MM.1S (cell line): ENCODE measurements at regions not wholly inside any gene's neighbourhood (a gene's known extent, or its start where the extent isn't known, plus 50 kb on each side); places are given as distances from the start of the nearest gene placed in this dataset.
"Not testable (repeated sequence)": the region's sequence is repeated elsewhere in the genome, so short reads cannot be mapped to it uniquely, and the experiment has no call there.

Experiments
- DNase-seq: peaks from one replicate; pipeline ENCODE4 v3.0.0-alpha.2; 2015
- H2AFZ ChIP-seq: fragments of 300-600 bp; sonication (generic); 2 replicates; pipeline ENCODE4 v1.6.0; 2016; ENCODE audit warnings: antibody characterized with exemption, low read length
- H3F3A ChIP-seq: fragments of 300-600 bp; sonication (generic); 2 replicates; pipeline ENCODE4 v1.6.1; 2016; ENCODE audit warnings: mild to moderate bottlenecking, antibody characterized with exemption, low read length, moderate library complexity, mixed read lengths; ENCODE audit not compliant: insufficient read depth
- H3K27ac ChIP-seq: fragments of 300-600 bp; sonication (generic); 2 replicates; pipeline ENCODE4 v1.5.1; 2016; ENCODE audit warnings: mild to moderate bottlenecking, low read length
- H3K27me3 ChIP-seq: fragments of 300-600 bp; sonication (generic); replicated peaks from 2 replicates; pipeline ENCODE4 v1.6.0; 2016; ENCODE audit warnings: low read length; ENCODE audit not compliant: insufficient read depth
- H3K36me3 ChIP-seq: fragments of 300-600 bp; sonication (generic); replicated peaks from 2 replicates; pipeline ENCODE4 v1.6.1; 2016; ENCODE audit warnings: mild to moderate bottlenecking, low read length, mixed read lengths; ENCODE audit not compliant: insufficient read depth
- H3K4me1 ChIP-seq: fragments of 300-600 bp; sonication (generic); 2 replicates; pipeline ENCODE4 v1.6.1; 2016; ENCODE audit warnings: low read length, mixed read lengths
- H3K4me2 ChIP-seq: fragments of 300-600 bp; sonication (generic); 2 replicates; pipeline ENCODE4 v1.6.0; 2016; ENCODE audit warnings: low read depth, low read length
- H3K4me3 ChIP-seq: fragments of 300-600 bp; sonication (generic); 2 replicates; pipeline ENCODE4 v1.5.1; 2016; ENCODE audit warnings: low read length, mixed read lengths
- H3K79me2 ChIP-seq: fragments of 300-600 bp; sonication (generic); 2 replicates; pipeline ENCODE4 v1.6.1; 2016; ENCODE audit warnings: mixed run types, low read length, mixed read lengths
- H3K9ac ChIP-seq: fragments of 300-600 bp; sonication (generic); 2 replicates; pipeline ENCODE4 v1.6.1; 2016; ENCODE audit warnings: low read length, mixed read lengths
- H3K9me2 ChIP-seq: fragments of 300-600 bp; sonication (generic); replicated peaks from 2 replicates; pipeline ENCODE4 v1.6.1; 2016; ENCODE audit warnings: mild to moderate bottlenecking, low read length, mixed read lengths; ENCODE audit not compliant: insufficient read depth
- H3K9me3 ChIP-seq: fragments of 300-600 bp; sonication (generic); replicated peaks from 2 replicates; pipeline ENCODE4 v1.6.1; 2016; ENCODE audit warnings: mild to moderate bottlenecking, low read length, mixed read lengths; ENCODE audit not compliant: insufficient read depth
- H4K20me1 ChIP-seq: fragments of 300-600 bp; sonication (generic); 2 replicates; pipeline ENCODE4 v1.6.1; 2016; ENCODE audit warnings: mild to moderate bottlenecking, low read length, moderate library complexity, mixed read lengths; ENCODE audit not compliant: insufficient read depth
- EZH2 ChIP-seq: fragments of 300-600 bp; sonication (generic); optimal IDR thresholded peaks from 2 replicates; pipeline ENCODE3; 2017; ENCODE audit warnings: low read depth, mild to moderate bottlenecking, antibody characterized with exemption, low read length, mixed read lengths
- EZH2phosphoT487 ChIP-seq: fragments of 300-600 bp; sonication (generic); IDR thresholded peaks from 2 replicates; pipeline ENCODE4 v1.6.1; 2018; ENCODE audit warnings: antibody characterized with exemption, low read length
- TF ChIP-seq, protein P1 (sequence below): fragments of 300-600 bp; sonication (generic); IDR thresholded peaks from 2 replicates; pipeline ENCODE4 v1.5.1; 2016; ENCODE audit warnings: antibody characterized with exemption, low read length, mixed read lengths

DNA sequence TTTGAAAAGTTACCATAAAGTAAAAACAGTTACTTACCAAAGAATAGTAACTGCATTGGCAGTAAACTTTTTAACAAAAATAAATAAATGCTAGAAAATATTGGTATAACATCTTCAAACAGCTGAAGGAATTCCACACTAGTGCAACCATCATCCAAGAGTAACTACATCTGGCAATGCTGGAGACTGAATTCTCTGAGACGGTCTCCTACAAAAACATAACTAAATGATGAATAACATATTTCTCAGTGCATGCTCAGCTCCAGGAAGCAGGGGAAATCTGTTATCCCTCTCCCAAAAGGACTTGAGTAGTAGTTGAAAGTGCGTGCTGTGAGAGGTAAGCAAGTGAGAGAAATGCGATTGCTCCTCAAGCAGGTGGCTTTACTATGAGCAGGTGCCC, 526.8 kb upstream of the CCDC54 start:
- DNase-seq: no peak
- H3K36me3 ChIP-seq: no peaks in the 10 kb centered on the region
- no peaks in the 10 kb centered on the region for H3K9me3 ChIP-seq
- no peaks in the 10 kb centered on the region for H4K20me1 ChIP-seq
- TF ChIP-seq EZH2 (no peak), EZH2phosphoT487 (no peak)
- TF ChIP-seq, protein P1, sequence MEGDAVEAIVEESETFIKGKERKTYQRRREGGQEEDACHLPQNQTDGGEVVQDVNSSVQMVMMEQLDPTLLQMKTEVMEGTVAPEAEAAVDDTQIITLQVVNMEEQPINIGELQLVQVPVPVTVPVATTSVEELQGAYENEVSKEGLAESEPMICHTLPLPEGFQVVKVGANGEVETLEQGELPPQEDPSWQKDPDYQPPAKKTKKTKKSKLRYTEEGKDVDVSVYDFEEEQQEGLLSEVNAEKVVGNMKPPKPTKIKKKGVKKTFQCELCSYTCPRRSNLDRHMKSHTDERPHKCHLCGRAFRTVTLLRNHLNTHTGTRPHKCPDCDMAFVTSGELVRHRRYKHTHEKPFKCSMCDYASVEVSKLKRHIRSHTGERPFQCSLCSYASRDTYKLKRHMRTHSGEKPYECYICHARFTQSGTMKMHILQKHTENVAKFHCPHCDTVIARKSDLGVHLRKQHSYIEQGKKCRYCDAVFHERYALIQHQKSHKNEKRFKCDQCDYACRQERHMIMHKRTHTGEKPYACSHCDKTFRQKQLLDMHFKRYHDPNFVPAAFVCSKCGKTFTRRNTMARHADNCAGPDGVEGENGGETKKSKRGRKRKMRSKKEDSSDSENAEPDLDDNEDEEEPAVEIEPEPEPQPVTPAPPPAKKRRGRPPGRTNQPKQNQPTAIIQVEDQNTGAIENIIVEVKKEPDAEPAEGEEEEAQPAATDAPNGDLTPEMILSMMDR: no peak
- no peak overlapping the region for H2AFZ ChIP-seq
- no peak overlapping the region for H3K9ac ChIP-seq
- no peaks in the 10 kb centered on the region for H3K4me1 ChIP-seq
- H3K4me3 ChIP-seq: no peak overlapping the region
- H3K4me2 ChIP-seq: no peak overlapping the region
- H3K27ac ChIP-seq: no peak overlapping the region
- no peaks in the 10 kb centered on the region for H3K9me2 ChIP-seq
- H3F3A ChIP-seq: no peaks in the 10 kb centered on the region
- no peaks in the 10 kb centered on the region for H3K27me3 ChIP-seq
- no peaks in the 10 kb centered on the region for H3K79me2 ChIP-seq

DNA sequence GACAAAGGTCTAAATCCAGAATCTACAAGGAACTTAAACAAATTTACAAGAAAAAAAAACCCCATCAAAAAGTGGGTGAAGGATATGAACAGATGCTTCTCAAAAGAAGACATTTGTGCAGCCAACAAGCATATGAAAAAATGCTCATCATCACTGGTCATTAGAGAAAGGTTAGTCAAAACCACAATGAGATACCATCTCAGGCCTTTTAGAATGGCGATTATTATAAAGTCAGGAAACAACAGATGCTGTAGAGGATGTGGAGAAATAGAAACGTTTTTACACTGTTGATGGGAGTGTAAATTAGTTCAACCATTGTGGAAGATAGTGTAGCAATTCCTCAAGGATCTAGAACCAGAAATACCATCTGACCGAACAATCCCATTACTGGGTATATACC, 518.9 kb upstream of the CCDC54 start:
- not testable (repeated sequence) for H3K9ac ChIP-seq, H3K9me3 ChIP-seq, H3K4me2 ChIP-seq, DNase-seq, H3F3A ChIP-seq, H3K79me2 ChIP-seq, H2AFZ ChIP-seq, H3K27ac ChIP-seq, H3K36me3 ChIP-seq, H3K27me3 ChIP-seq, H3K4me1 ChIP-seq, H3K4me3 ChIP-seq, H4K20me1 ChIP-seq, H3K9me2 ChIP-seq

DNA sequence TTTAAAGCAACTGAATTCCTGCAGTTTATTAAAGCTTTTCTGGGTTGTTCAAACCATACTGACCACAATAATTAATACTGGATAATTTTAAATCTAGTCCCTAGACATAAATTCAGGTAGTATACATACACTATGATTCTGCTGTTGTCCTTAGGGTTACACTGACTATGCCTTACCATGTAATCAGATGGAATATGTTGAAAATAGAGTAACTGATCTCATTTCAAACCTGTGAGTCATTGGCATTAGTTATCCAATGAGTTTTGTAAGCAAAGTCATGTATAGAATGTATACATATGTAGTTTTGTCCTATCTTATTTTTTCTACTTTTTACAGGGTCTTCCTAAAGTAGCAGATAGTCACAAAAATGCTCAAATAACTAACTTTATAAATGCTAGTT, 517.1 kb upstream of the CCDC54 start:
- H3K27ac ChIP-seq: no peak overlapping the region
- H3K9me2 ChIP-seq: no peaks in the 10 kb centered on the region
- DNase-seq: no peak
- no peaks in the 10 kb centered on the region for H4K20me1 ChIP-seq
- H3K79me2 ChIP-seq: no peaks in the 10 kb centered on the region
- TF ChIP-seq EZH2phosphoT487: no peak
- TF ChIP-seq, protein P1: no peak
- TF ChIP-seq EZH2: no peak
- no peaks in the 10 kb centered on the region for H3K9me3 ChIP-seq
- no peaks in the 10 kb centered on the region for H3K27me3 ChIP-seq
- H3K4me3 ChIP-seq: no peak overlapping the region
- H3K36me3 ChIP-seq: no peaks in the 10 kb centered on the region
- H3K9ac ChIP-seq: no peak overlapping the region
- no peak overlapping the region for H2AFZ ChIP-seq
- no peak overlapping the region for H3K4me2 ChIP-seq
- H3F3A ChIP-seq: no peaks in the 10 kb centered on the region
- H3K4me1 ChIP-seq: no peaks in the 10 kb centered on the region

DNA sequence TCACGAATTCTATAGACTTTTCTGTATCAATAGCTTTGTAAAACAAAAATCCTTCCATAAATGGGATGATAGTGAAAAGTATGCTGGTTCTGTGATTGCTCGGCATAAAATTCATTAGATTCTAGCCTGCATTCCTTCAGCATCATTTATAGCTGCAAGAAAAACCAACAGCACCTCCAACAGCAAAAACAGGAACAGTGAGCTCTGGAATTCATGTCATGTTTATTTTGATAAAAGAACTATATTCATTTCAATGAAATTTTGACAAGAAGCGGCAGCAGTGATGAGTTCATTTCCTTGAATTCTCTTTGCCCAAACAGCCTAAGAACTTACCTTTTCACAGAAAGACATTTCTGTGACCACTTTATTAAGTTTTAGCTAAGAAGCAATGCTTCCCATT, 515.2 kb upstream of the CCDC54 start:
- Histone ChIP-seq H3K27ac (no peak overlapping the region), H2AFZ (no peak overlapping the region)

More for the DNA sequence above, 515.2 kb upstream of the CCDC54 start:
- no peaks in the 10 kb centered on the region for H3K4me1 ChIP-seq
- H4K20me1 ChIP-seq: no peaks in the 10 kb centered on the region
- TF ChIP-seq, protein P1: no peak
- TF ChIP-seq EZH2phosphoT487: no peak
- no peak for TF ChIP-seq EZH2
- H3K36me3 ChIP-seq: no peaks in the 10 kb centered on the region
- H3K79me2 ChIP-seq: no peaks in the 10 kb centered on the region
- no peaks in the 10 kb centered on the region for H3F3A ChIP-seq
- no peak overlapping the region for H3K4me3 ChIP-seq
- H3K9ac ChIP-seq: no peak overlapping the region
- H3K4me2 ChIP-seq: no peak overlapping the region
- H3K9me2 ChIP-seq: no peaks in the 10 kb centered on the region
- DNase-seq: no peak
- no peaks in the 10 kb centered on the region for H3K27me3 ChIP-seq
- no peaks in the 10 kb centered on the region for H3K9me3 ChIP-seq
